MM.1S (cell line): ENCODE measurements at regions not wholly inside any gene's neighbourhood (a gene's known extent, or its start where the extent isn't known, plus 50 kb on each side); places are given as distances from the start of the nearest gene placed in this dataset.

Experiments used
- CTCF ChIP-seq: fragments of 300-600 bp; sonication (generic); IDR thresholded peaks from 2 replicates; pipeline ENCODE4 v1.5.1; 2016; ENCODE audit warnings: antibody characterized with exemption, low read length, mixed read lengths
- EZH2 ChIP-seq: fragments of 300-600 bp; sonication (generic); optimal IDR thresholded peaks from 2 replicates; pipeline ENCODE3; 2017; ENCODE audit warnings: low read depth, mild to moderate bottlenecking, antibody characterized with exemption, low read length, mixed read lengths

GRCh38 chr3:70832834-70833205 lies 520.4 kb upstream of the MDFIC2 start:
- TF ChIP-seq CTCF, result no peak
- TF ChIP-seq EZH2, result no peak
